ENCODE measurements at regions not wholly inside any gene's neighbourhood (a gene's known extent, or its start where the extent isn't known, plus 50 kb on each side); places are given as distances from the start of the nearest gene placed in this dataset.

DNA sequence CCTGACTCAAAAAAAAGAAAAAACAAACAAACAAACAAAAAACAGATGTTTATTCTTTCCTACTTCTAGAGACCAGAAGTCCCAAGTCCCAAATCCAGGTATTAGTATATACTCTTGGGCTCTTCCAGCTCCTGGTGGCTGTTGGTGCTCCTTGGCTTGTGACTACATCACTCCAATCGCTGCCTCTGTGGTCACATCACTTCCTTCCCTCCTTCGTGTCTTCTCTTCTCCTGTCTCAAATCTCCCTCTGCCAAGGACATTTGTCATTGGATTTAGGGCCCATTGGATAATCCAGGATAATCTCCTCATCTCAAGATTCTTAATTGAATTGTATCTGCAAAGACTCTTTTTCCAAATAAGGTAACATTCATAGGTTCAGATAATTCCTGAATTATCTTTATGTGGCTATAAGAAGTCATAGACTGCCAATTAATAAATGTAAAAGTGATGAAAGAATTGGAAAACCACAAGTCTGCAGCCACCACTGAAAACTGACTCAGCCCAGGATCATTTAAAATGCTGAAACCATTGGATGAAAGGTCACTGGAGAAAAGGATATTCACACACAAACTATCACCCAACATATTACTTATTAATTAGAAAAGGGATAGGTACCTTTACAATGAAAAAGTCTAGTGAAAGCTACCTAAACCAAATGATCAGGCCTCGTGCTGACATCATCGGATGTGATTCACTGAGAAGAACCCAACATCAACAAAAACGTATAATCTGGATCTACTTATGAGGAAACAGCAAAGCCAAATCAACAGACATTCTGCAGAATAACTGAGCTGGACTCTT is 67.1 kb downstream of the ZNF281 start:
- TF ChIP-seq CTCF (IDR thresholded peaks at IDR 0.05) (no peak), POLR2AphosphoS5 (IDR thresholded peaks at IDR 0.05) (no peak), POLR2A (IDR thresholded peaks at IDR 0.05) (no peak)
